ENCODE measurements at regions not wholly inside any gene's neighbourhood (a gene's known extent, or its start where the extent isn't known, plus 50 kb on each side); places are given as distances from the start of the nearest gene placed in this dataset.

DNA sequence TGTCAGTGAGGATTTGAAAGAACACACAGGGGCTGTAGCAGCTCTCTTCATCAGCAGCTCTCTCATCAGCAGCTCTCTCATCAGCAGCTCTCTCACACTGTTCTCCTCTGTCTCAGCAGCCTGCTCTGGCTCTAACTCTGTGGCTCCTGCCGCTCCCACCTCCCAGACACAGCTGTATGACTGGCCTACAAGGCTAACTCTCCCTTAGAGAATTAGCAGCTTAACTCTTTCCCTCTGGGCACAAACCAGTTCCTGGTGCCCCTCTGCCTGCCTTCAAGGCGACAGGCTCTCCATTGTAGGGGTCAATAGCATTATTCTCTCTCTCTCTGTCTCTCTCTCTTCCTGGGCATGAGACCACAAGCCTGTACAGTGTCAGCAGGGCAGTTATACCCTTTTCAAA, 385.6 kb upstream of the PCDH10 start:
- Histone ChIP-seq H3K27ac (replicated peaks) (no peak overlapping the region), H3K27me3 (ENCODE audit: insufficient read depth, poor library complexity, severe bottlenecking) (no peaks in the 10 kb centered on the region), H3K4me3 (replicated peaks; ENCODE audit: insufficient read depth, low read length) (no peak overlapping the region)
- no peak for DNase-seq (ENCODE audit: low read depth in 1 of 2, low spot score in 1 of 2)
- TF ChIP-seq, protein P1, sequence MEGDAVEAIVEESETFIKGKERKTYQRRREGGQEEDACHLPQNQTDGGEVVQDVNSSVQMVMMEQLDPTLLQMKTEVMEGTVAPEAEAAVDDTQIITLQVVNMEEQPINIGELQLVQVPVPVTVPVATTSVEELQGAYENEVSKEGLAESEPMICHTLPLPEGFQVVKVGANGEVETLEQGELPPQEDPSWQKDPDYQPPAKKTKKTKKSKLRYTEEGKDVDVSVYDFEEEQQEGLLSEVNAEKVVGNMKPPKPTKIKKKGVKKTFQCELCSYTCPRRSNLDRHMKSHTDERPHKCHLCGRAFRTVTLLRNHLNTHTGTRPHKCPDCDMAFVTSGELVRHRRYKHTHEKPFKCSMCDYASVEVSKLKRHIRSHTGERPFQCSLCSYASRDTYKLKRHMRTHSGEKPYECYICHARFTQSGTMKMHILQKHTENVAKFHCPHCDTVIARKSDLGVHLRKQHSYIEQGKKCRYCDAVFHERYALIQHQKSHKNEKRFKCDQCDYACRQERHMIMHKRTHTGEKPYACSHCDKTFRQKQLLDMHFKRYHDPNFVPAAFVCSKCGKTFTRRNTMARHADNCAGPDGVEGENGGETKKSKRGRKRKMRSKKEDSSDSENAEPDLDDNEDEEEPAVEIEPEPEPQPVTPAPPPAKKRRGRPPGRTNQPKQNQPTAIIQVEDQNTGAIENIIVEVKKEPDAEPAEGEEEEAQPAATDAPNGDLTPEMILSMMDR (IDR thresholded peaks at IDR 0.05; ENCODE audit: insufficient read depth, low read length): no peak
- no peak for TF ChIP-seq POLR2AphosphoS5 (IDR thresholded peaks at IDR 0.05; ENCODE audit: low read depth)
- TF ChIP-seq, protein P2, sequence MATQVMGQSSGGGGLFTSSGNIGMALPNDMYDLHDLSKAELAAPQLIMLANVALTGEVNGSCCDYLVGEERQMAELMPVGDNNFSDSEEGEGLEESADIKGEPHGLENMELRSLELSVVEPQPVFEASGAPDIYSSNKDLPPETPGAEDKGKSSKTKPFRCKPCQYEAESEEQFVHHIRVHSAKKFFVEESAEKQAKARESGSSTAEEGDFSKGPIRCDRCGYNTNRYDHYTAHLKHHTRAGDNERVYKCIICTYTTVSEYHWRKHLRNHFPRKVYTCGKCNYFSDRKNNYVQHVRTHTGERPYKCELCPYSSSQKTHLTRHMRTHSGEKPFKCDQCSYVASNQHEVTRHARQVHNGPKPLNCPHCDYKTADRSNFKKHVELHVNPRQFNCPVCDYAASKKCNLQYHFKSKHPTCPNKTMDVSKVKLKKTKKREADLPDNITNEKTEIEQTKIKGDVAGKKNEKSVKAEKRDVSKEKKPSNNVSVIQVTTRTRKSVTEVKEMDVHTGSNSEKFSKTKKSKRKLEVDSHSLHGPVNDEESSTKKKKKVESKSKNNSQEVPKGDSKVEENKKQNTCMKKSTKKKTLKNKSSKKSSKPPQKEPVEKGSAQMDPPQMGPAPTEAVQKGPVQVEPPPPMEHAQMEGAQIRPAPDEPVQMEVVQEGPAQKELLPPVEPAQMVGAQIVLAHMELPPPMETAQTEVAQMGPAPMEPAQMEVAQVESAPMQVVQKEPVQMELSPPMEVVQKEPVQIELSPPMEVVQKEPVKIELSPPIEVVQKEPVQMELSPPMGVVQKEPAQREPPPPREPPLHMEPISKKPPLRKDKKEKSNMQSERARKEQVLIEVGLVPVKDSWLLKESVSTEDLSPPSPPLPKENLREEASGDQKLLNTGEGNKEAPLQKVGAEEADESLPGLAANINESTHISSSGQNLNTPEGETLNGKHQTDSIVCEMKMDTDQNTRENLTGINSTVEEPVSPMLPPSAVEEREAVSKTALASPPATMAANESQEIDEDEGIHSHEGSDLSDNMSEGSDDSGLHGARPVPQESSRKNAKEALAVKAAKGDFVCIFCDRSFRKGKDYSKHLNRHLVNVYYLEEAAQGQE (IDR thresholded peaks at IDR 0.05; ENCODE audit: insufficient replicate concordance, low read depth): no peak
- TF ChIP-seq GABPA (IDR thresholded peaks at IDR 0.05; ENCODE audit: low read depth): no peak
- no peak for TF ChIP-seq SPI1 (IDR thresholded peaks at IDR 0.05; ENCODE audit: borderline replicate concordance, low read depth)

DNA sequence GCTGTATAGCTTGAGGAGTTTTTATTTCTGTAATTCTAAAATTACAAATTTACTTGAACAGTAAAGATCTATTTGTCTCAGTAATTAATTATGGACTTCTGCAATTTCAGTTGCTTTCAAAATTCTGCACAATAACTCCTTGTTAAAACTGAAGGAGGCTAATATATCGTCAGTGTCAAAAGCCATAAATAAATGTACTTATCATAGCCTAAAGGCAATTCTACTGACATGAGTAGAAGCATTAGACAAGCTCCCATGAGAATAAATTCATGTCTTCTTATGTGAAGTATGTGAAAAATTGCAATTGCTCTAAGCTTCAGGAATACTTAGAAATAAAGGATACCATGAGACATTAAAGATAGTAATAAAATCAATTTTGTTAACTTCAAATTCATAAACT, 381.2 kb upstream of the PCDH10 start:
- Histone ChIP-seq H3K27me3 (ENCODE audit: insufficient read depth, poor library complexity, severe bottlenecking) (no peaks in the 10 kb centered on the region), H3K27ac (replicated peaks) (no peak overlapping the region), H3K4me3 (replicated peaks; ENCODE audit: insufficient read depth, low read length) (no peak overlapping the region)
- TF ChIP-seq, protein P1 (IDR thresholded peaks at IDR 0.05; ENCODE audit: insufficient read depth, low read length): no peak
- TF ChIP-seq GABPA (IDR thresholded peaks at IDR 0.05; ENCODE audit: low read depth) (no peak), POLR2AphosphoS5 (IDR thresholded peaks at IDR 0.05; ENCODE audit: low read depth) (no peak), SPI1 (IDR thresholded peaks at IDR 0.05; ENCODE audit: borderline replicate concordance, low read depth) (no peak)
- TF ChIP-seq, protein P2 (IDR thresholded peaks at IDR 0.05; ENCODE audit: insufficient replicate concordance, low read depth): no peak
- no peak for DNase-seq (ENCODE audit: low read depth in 1 of 2, low spot score in 1 of 2)

DNA sequence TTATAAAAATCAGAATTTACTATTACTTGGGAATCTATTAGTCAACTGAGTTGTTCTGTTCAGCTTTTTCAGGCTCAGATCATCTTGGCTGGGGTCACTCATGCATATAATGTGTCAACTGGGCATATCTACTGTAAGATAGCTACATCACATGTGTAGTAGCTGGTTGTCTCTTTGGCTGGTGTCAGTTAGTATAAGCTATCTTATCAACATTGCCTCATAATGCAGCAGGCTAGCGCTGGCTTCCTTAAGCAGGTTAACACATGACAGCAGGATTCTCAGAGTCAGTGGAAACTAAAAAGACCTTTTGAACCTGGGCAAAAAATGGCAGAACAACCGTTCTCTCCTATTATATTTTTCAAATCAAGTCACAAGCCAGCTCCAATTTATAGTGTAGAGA, 378.3 kb upstream of the PCDH10 start:
- Histone ChIP-seq H3K27ac (replicated peaks) (no peak overlapping the region), H3K4me3 (replicated peaks; ENCODE audit: insufficient read depth, low read length) (no peak overlapping the region), H3K27me3 (ENCODE audit: insufficient read depth, poor library complexity, severe bottlenecking) (no peaks in the 10 kb centered on the region)
- no peak for DNase-seq (ENCODE audit: low read depth in 1 of 2, low spot score in 1 of 2)
- TF ChIP-seq SPI1 (IDR thresholded peaks at IDR 0.05; ENCODE audit: borderline replicate concordance, low read depth) (no peak), GABPA (IDR thresholded peaks at IDR 0.05; ENCODE audit: low read depth) (no peak)
- TF ChIP-seq, protein P1 (IDR thresholded peaks at IDR 0.05; ENCODE audit: insufficient read depth, low read length): no peak
- TF ChIP-seq, protein P2 (IDR thresholded peaks at IDR 0.05; ENCODE audit: insufficient replicate concordance, low read depth): no peak
